HG02981 (cell line): ENCODE measurements at regions not wholly inside any gene's neighbourhood (a gene's known extent, or its start where the extent isn't known, plus 50 kb on each side); places are given as distances from the start of the nearest gene placed in this dataset.

Experiments used
- ATAC-seq: cut with Tn5 transposase; IDR thresholded peaks from one replicate; pipeline ENCODE4 v1.9.1; 2021; ENCODE audit warnings: mild to moderate bottlenecking, moderate library complexity; ENCODE audit not compliant: unreplicated experiment

DNA sequence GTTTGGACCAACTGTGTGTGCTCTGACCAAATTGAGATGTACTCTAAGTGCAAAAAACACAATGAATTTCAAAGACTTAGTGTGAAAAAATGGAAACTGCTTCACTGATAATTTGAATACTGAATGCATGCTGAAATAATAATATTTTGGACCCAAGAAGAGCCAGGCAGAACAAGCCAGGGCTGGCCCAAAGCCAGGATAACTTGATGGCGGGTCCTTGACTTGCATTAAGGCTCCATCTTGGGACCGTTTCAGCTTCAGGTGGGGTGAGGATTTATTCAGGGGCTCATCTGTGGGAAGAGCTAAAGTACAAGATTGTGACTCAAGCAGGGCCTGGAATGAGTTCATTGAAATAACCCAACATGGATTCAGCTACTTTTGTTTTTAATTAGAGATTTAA is 921.9 kb downstream of the QKI start:
- ATAC-seq = no peak

DNA sequence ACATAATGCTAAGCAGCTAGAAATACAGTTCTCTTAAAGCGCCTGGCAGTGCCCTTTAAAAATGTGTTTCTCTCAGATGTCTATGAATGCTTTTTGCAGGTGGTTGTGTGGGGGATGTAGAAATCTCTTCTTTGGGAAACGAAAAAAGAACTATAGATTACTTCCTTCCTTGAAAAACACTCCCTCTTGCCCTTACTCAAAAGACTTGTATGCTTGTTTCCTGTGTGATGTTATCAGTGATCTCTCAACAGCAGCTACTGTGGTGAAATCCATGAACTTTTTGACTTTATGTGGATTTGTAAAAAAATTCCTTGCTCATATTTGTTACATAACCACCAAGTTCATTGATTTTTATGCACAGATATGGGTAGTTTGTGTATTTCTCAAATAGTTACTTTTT is 916.5 kb downstream of the QKI start:
- ATAC-seq = no peak

DNA sequence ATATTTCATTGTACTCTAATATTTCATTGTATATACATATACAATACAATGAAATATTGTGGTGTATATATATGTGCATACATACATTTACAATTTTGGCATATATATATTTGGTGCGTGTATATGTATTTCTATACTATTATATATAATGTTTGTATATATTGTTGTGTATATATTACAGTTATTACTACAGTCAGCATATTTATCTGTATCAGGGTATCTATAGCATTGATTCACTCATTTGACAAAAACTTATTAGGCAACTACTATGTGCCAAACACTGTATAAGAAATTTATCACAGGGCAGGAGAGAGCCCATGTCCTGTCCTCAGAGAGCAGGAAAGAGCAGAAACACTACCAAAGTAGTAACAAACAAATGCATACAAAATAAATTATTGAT is 910.6 kb downstream of the QKI start:
- ATAC-seq = no peak

DNA sequence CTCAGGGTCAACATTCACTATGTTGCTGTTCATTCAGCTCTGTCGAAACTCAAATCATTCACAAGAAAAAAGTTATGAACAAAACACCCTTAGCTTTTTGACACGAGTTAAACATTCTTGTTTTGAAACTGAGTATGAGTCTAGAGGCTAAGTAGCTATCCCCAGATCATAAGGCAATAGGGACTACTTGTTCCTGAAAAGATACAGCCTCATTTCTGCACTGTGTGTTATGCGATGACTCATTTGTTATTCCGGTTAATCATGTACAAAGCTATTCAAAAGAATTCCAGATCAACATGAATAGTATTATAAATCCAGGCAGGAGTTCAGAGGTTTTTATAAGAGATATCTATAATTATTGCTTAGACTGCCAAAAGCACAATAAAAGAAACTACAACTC is 908.0 kb downstream of the QKI start:
- no peak for ATAC-seq

DNA sequence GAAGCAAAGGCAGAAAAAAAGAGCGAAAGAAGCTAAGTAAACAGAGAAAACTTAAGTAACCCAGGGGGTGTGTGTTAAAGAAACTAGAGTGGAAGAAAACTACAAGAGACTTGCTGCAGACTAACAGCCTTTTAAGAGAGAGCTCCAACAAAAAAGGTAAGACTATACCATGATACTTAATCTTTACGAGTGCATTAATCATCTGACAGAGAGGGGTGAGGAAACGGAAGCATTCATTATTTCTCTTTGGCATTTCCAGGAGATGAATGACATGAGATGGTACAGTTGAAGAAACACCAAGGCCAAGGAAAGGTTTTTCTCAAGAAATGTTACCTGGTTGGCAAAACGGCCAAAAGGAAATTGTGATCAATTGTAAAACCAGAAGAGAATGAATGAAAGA is 906.8 kb downstream of the QKI start:
- no peak for ATAC-seq

DNA sequence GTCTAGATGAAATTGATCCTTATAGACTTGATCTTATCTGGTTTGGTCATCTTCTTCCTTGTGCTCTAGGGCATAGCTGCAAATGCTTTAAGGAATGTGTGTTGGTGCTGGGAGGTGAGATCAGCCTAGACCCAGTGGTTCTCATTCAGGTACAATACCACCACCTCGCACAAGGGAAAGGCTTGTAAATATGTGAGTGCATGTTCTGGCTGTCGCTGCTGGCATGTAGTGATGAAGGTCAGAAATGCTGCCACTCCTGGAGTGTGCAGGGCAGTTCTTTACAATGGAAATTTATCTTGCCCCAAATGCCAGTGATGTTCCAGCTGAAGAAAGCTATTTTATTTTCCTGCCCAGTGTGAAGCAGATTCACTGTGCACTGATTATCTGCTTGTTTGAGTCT is 900.9 kb downstream of the QKI start:
- ATAC-seq = no peak

DNA sequence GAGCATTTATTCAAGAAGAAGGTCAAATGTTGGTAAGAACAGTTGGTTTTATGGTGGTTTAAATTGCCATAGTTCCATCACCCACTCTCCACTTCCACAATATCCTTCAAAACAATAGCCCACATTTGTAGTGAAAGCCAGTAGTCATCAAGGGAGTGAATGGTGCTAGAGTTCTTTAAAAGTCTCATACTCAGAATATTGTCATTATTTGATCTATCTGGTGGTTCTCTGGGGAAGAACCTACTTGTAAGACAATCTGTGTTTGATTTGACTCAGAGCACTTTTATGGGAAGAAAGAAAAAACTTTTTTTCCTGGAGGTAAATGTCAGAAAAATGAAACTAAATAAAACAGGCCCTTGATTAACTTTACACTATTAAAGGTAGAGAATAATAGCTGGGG is 893.8 kb downstream of the QKI start:
- ATAC-seq = no peak

DNA sequence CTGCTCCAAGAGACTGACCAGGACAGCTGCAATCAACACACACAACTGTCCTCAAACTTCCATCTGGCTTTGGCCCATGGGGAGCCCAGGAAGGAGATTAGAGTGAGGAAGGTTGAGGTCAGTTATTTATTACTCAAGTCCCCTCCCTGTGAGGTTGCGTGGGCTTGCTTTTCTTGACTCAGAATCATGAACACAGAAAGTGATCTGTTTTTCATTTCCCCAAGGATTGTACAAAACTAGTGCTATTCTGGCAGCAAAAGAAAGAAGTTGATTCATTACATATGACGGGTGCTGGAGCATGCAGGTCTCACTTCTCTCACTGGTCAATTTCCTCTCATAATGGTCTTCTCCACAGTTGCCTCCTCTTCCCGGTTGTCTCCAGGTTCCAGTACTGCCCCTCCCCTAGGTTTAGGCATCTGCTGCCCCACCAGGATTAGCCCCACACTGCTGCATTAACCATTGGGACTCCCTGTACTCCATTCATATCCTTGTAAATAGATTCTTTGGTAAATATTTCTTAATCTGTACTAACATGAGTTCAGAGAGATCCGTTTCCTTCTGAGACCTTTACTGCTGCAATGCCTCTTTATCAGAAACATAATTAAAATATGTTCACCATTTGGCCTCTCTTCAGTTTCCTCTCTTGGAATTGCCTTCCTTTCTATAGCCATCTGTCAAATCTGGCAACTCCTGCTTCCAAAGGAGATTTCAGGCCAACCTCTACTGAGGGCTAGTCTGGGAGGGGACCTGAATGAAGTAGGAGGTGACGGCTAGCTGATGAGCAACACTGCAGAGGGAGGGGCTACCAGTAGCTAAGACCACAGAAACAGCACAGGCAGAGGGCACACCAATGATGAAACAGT is 888.8 kb downstream of the QKI start:
- no peak for ATAC-seq

DNA sequence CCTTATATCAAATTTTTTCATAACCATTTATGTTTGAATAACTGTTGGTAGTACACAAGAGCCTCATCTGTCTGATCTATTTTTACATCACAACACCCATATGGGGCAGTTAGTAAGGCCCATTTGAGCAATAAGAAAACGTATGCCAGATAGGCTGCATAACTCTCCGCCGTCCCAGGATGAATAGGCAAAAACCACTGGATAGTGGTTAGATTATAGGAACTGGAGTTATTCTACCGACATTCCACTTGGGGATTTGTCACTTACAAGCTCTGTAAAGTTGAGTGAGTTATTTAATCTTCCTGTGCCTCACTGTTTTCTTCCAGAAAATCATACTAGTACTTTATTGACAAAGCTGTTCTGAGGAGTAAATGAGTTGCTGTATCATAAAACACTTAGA is 881.9 kb downstream of the QKI start:
- ATAC-seq = no peak

DNA sequence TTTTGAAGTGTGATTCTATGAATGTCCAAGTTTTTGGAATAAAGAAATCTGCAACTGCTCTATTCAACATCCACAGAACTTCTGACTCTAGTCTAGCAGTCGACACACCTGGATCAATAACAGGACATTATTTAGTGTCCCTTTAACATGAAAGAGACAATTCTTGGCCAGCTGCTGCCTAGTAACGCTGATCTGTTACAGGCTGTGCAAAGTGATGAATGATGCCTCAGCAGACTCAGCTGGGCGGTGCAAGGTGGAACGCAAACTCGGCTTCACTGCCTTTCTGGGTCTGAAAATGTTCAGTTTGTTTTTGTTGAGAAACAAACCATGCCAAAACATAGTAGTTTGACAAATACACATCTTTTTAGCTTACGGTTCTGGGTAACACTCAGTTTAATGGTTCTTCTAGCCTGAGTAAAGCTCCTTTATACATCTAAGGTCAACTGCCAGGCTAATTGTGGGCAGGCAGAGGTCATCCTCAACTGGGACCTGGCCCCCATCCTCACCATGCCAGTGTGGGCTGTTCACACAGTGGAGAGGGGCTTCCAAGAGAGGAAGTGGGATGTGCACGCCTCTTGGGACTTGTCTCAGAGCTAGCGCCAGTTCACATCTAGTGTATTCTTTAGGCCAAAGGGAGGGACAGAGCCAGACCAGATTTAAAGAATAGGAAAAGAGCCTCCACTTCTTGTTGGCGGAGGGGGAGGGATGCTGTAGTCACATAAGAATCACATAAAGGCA is 879.7 kb downstream of the QKI start:
- no peak for ATAC-seq

DNA sequence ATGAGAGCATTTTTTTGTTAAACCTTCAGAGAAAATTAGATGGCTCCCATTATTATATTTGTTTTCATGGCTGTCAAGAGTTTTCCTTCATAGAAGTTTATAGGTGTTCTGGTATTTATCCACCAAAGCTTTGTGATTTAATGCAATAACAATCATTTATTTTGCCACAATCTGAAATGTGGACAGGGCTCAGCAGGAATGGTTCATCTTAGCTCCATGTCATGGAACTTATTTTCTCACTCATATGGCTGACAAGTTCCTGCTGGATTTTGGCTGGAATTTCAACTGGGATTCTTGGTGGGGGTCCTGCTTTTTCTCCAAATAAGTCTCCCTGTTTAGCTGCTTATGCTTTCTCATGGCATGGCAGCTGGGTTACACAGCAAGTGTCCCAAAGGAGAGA is 876.7 kb downstream of the QKI start:
- ATAC-seq = no peak

DNA sequence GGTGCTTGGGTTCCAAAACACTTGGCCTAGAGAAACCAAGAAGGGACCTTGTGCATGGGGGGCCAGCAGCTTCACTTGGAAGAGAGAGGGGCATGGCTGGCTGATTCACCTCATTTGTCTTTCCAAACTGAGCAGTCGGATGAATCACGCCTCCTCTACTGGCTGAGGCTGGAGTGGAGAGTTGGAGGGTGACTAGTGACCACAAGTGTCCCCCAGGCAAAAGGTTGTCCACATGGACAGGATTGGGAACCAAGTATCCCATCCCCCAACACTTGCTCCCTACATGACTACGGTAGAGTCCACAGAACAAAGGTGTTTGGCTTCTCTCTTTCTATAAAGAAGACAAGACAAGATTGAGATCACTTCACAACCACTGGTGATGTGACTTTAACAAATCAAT is 875.6 kb downstream of the QKI start:
- ATAC-seq = no peak

DNA sequence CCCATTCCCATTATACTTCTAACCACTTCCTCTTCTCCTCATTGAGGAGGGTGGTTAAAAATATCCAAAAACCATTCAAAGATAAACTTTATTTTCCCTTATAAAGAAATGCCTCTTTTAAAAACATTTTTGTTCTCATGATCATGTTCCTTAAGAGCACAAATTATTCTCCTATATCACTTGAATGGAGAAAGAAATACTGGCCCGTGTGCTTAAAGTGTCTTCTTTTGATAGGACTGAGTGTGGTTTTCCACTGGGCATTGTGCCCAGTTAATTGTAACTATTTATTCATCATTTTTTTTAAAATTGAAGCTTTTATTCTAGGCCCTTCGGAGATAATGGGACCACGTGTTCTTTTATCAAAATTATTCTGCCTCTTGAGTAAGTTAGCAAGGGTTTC is 871.5 kb downstream of the QKI start:
- no peak for ATAC-seq

DNA sequence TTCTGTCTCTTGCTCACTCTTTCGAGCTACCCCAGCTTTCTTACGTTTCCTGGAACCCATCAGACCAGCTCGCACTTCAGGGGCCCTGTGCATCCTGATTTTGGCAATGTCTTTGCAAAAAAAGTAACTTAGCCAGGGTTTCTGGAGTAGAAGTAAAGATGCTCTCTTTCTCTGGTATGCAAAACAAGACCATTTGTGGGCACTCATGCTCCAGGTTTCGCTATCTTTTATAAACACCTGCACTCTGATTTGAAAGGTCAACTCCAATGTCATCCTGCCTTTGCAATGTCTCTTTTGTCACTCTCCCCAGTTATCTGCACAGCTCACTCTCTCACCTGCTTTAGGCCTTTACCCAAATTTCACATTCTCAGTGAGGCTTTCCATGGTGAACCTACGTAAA is 869.1 kb downstream of the QKI start:
- ATAC-seq = no peak

DNA sequence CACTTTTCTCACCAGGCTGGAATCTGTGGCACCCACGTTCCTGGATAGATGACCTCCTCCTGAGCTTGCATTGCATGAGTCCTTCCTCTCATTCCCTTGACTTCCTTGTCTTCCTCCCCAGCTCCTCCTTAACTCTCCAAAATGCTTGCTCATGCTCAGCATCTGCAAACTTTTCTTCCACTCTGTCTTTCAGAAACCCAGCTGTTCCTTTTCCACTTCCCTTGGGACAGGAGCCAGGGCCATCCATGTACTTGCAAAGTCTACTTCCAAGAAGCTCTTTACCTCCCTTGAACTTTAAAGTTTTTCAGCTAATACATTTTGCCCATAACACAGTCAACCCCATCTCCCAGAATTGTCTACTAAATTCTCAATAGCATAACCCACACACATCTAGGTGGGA is 861.7 kb downstream of the QKI start:
- ATAC-seq = no peak

DNA sequence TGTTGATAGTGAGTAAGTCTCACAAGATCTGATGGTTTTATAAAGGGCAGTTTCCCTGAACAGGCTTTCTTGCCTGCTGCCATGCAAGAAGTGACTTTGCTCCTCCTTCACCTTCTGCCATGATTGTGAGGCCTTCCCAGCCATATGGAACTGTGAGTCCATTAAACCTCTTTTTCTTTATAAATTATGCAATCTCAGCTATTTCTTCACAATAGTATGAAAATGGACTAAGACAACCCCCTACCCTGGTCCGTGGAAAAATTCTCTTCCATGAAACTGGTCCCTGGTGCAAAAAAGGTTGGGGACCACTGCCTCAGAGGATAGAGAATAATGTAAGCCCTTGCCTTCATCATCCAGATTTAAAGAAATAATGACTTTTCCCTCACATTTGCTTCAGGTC is 861.3 kb downstream of the QKI start:
- no peak for ATAC-seq

DNA sequence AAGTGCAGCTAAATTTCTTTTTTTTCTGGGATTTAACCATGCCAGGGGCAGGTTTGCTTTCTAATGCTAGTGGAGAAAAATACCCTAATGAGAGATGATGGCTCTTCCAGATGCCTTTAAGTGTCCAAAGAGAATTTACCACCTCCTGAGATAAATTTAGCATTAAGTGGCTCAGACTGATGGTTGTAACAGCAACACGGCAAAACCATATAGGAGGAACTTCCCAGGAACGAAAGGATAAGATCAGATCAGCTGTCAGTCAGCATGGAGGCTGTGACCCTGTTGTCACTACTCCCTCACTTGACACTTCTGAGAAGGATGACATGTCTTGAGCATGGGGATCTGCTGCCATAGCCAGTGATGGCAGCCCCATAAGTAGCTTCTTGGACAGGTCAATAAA is 860.0 kb downstream of the QKI start:
- ATAC-seq = no peak

DNA sequence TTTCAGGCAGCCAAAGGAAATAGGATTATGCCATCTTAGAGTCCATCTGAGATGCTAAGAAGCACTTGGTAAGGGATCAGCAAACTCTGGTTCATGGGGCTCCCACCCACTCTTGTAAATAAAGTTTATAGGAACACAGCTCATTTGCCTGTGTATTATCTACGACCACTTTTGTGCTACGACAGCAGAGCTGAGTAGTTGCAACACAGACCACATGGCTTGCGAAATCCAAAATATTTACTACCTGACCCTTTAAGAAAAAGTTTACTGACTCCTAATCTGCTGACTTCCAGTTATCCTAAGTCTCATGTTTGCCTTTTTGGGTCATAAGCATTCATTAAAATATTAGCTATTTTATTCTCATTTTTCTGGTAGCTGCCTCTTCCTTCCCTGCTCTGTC is 859.0 kb downstream of the QKI start:
- no peak for ATAC-seq

DNA sequence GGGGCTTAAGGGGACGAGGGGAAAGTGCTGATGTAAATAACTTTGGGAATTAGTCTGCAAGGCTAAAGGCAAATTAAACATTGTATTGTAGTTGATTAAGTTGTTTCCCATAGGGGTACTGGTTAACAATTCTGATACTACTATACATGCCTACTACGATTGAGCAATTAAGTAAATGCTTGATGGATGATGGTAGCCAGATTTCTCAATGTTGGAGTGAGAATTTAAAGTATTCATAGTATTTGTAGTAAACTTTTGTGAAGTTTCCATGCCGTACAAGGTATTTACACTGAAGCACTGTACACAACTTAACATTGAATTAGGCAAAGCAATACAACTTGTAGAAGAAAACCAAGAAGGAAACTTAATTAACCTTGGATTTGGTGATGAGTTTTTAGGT is 852.3 kb downstream of the QKI start:
- no peak for ATAC-seq

DNA sequence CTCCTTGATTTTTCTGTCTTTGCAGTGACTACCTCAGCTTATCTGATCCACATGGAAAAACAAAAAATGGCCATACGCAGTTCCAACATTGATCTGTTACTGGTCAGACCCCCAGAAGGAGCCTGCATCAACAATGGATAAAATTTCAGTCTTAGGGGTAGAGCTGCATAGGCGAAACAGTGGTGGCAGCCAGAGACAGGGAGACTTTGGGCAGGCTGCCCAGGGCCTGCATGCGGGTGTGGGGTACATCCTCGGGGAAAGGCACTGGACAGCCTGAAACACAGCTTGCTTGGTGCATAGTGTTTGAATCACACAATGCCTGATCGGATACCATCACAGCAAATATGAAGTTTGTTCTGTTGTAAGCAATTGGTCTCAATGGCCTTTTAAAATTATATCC is 847.8 kb downstream of the QKI start:
- no peak for ATAC-seq

DNA sequence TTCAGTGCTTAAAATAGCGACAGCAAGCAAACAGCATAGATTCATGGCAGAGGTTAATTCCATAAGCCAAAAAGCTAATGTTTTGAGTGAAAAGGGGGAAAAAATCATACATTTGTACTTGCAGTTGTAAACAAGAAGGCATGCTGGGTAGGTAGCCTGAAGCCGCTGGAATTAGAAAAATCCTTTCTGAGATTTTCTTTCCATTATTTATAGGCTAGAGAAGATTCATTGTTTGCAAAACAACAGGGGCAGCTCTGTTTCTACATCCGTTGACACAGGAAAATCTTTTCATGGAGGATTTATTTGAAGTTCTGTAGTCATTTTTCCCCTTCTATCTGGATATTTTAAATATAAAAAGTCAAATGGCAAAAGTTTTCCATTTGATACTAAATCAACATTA is 843.9 kb downstream of the QKI start:
- no peak for ATAC-seq

DNA sequence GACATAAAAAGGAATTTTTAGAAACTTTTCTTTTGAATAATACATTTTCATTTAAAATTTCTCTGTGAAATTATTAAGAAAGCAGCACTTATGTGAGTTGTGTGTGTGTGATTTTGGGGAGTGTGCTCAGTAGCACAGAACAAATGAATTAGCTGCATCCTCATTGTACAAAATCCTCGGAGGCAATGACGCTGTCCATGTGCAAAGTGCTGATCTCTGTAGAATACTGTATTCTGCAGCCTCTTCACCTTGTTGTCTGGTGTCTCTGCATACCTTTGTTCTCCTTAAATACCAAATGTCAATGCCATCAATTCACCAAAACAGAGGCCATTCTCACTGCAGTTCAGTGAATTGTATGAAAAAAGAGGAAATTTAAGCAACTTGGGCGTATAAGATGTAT is 838.4 kb downstream of the QKI start:
- no peak for ATAC-seq

DNA sequence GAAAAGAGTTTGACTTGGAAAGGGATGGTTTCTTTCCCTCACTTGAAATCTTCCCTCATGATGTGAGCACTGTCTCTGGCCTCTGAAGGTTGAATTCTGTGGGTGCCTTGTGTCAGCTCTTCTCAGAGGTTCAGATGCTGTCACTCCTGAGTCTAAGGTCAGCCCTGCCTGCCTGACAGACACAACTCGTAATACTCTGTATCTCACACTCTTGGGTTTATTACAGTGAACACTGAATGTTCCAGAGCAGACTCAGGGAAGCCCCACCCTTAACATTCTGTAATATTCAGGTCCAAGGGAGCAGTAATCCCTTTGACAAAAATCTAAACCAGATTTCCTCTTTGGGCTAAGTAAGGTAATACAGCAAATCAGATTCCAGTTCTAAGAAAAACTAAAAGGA is 837.8 kb downstream of the QKI start:
- ATAC-seq = no peak
